HepG2 (cell line): ENCODE measurements at regions not wholly inside any gene's neighbourhood (a gene's known extent, or its start where the extent isn't known, plus 50 kb on each side); places are given as distances from the start of the nearest gene placed in this dataset.

Experiments used
- ATAC-seq: fragments of 200-7000 bp; cut with Tn5 transposase; 3 replicates; pipeline ENCODE4 v1.9.1; 2020; ENCODE audit warnings: mild to moderate bottlenecking, moderate library complexity
- BruUV-seq: library from RNA; stranded (reverse); fragments of 400-500 nt; replicated peaks from 2 replicates; lab custom pipeline; 2021; lab: Mats Ljungman, UMichigan
- CTCF ChIA-PET: fragments of 300-600 bp; formaldehyde crosslinking; extraction: SDS; loops from one replicate; lab custom pipeline; 2021; ENCODE audit warnings: low total read pairs, inconsistent platforms, low intra/inter-chr PET ratio; lab: Yijun Ruan, JAX
- POLR2A ChIA-PET: fragments of 350-600 bp; sonication (Branson Sonifier 250); formaldehyde crosslinking; loops from one replicate; lab custom pipeline; 2020; ENCODE audit warnings: antibody characterized with exemption, inconsistent platforms; lab: Yijun Ruan, JAX
- DNase-seq: peaks from one replicate; pipeline ENCODE4 v3.0.0-alpha.2; 2015; ENCODE audit warnings: low spot score
- FAIRE-seq: peaks from 3 replicates; lab custom pipeline; 2011; peaks lifted over from hg19 to GRCh38; lab: Jason Lieb, UNC
- H2AFZ ChIP-seq: one replicate; pipeline ENCODE4 v1.6.1; 2011; ENCODE audit warnings: low read length, inconsistent platforms
- H3K27ac ChIP-seq: fragments of 300-600 bp; 3 replicates; pipeline ENCODE4 v1.8.0; 2011; ENCODE audit warnings: mixed run types, mild to moderate bottlenecking, mixed read lengths, low read length, inconsistent platforms; ENCODE audit not compliant: insufficient read depth; ENCODE audit errors: extremely low read length
- H3K27me3 ChIP-seq, 2 experiments: fragments of 200-600 bp in 1 of 2; 2 replicates in 1 of 2; 3 replicates in 1 of 2; pipeline versions ENCODE4 v1.6.0 to v1.8.0; 2011; ENCODE audit warnings: low read length in 2 of 2, mild to moderate bottlenecking in 2 of 2, moderate library complexity in 2 of 2, inconsistent platforms in 1 of 2; ENCODE audit not compliant: insufficient read depth in 2 of 2, control insufficient read depth in 1 of 2
- H3K36me3 ChIP-seq, 2 experiments: fragments of 200-600 bp in 1 of 2; replicated peaks in 1 of 2; 2 replicates in 1 of 2; 3 replicates in 1 of 2; pipeline versions ENCODE4 v1.5.1 to v1.8.0; 2011; ENCODE audit warnings: low read length in 2 of 2, inconsistent platforms in 1 of 2; ENCODE audit not compliant: insufficient read depth in 2 of 2, control insufficient read depth in 1 of 2
- H3K4me1 ChIP-seq: 2 replicates; pipeline ENCODE4 v1.5.1; 2012; ENCODE audit warnings: low read length, inconsistent platforms; ENCODE audit not compliant: insufficient read depth
- H3K4me2 ChIP-seq: 2 replicates; pipeline ENCODE4 v1.6.0; 2011; ENCODE audit warnings: low read depth, low read length, inconsistent platforms
- H3K4me3 ChIP-seq, 3 experiments: fragments of 200-600 bp in 1 of 3; sonication (generic), shearing (Covaris generic) in 1 of 3; replicated peaks in 1 of 3; 2 replicates each; pipeline ENCODE4 v1.5.1; 2011 to 2016; ENCODE audit warnings: low read length in 3 of 3, inconsistent platforms in 2 of 3, low read depth in 2 of 3, mild to moderate bottlenecking in 2 of 3, control low read depth in 1 of 3, mixed read lengths in 1 of 3; ENCODE audit not compliant: insufficient read depth in 1 of 3
- H3K79me2 ChIP-seq: one replicate; pipeline ENCODE4 v1.6.1; 2011; ENCODE audit warnings: low read length, inconsistent platforms; ENCODE audit not compliant: insufficient read depth
- H3K9ac ChIP-seq: 2 replicates; pipeline ENCODE4 v1.6.0; 2011; ENCODE audit warnings: mild to moderate bottlenecking, low read depth, low read length, inconsistent platforms; ENCODE audit not compliant: insufficient read depth
- H3K9me3 ChIP-seq: 2 replicates; pipeline ENCODE4 v1.5.1; 2012; ENCODE audit warnings: mild to moderate bottlenecking, low read length
- H4K20me1 ChIP-seq: 2 replicates; pipeline ENCODE4 v1.6.0; 2011; ENCODE audit warnings: inconsistent platforms, mild to moderate bottlenecking, low read length, moderate library complexity; ENCODE audit not compliant: insufficient read depth
- AHR ChIP-seq: IDR thresholded peaks from 2 replicates; pipeline ENCODE4 v1.6.1; 2018; ENCODE audit warnings: missing genetic modification reagents, missing compliant biosample characterization
- ARNT2 ChIP-seq: sonication (generic); formaldehyde crosslinking; IDR thresholded peaks from 2 replicates; pipeline ENCODE4 v1.8.0; 2022; ENCODE audit warnings: mild to moderate bottlenecking, low read depth, missing genetic modification reagents, moderate library complexity
- HBP1 ChIP-seq: IDR thresholded peaks from 2 replicates; pipeline ENCODE4 v1.6.1; 2016; ENCODE audit warnings: low read depth, control low read depth
- MLXIP ChIP-seq: sonication (generic); formaldehyde crosslinking; IDR thresholded peaks from 2 replicates; pipeline ENCODE4 v1.9.0; 2021; ENCODE audit warnings: missing genetic modification reagents, borderline replicate concordance
- RBM39 ChIP-seq: fragments of 200-400 bp; formaldehyde crosslinking; IDR thresholded peaks from one replicate; pipeline ENCODE4 v1.6.1; 2018; ENCODE audit warnings: antibody characterized with exemption, mild to moderate bottlenecking, low read depth, low read length; ENCODE audit not compliant: poor library complexity, severe bottlenecking
- STAT6 ChIP-seq: sonication (generic); formaldehyde crosslinking; IDR thresholded peaks from 2 replicates; pipeline ENCODE4 v1.4.0; 2020; ENCODE audit warnings: missing genetic modification reagents, mild to moderate bottlenecking, borderline replicate concordance
- YY1 ChIP-seq: IDR thresholded peaks from 2 replicates; pipeline ENCODE4 v1.6.1; 2011; ENCODE audit warnings: low read length, low read depth, moderate library complexity, mild to moderate bottlenecking; ENCODE audit not compliant: insufficient read depth, insufficient replicate concordance
- ZNF136 ChIP-seq: sonication (generic); formaldehyde crosslinking; IDR thresholded peaks from 2 replicates; pipeline ENCODE4 v1.8.1; 2022; ENCODE audit warnings: low read depth, mild to moderate bottlenecking, moderate library complexity, missing genetic modification reagents
- ZNF503 ChIP-seq: sonication (generic); formaldehyde crosslinking; IDR thresholded peaks from 2 replicates; pipeline ENCODE4 v1.4.0; 2020; ENCODE audit warnings: missing genetic modification reagents
- ZNF740 ChIP-seq: sonication (generic); formaldehyde crosslinking; IDR thresholded peaks from 2 replicates; pipeline ENCODE4 v1.4.0; 2020; ENCODE audit warnings: missing genetic modification reagents
- ZNF878 ChIP-seq: sonication (generic); formaldehyde crosslinking; IDR thresholded peaks from 2 replicates; pipeline ENCODE4 v1.8.1; 2023; ENCODE audit warnings: mild to moderate bottlenecking, missing genetic modification reagents, moderate library complexity
- ZNF879 ChIP-seq: sonication (generic); formaldehyde crosslinking; IDR thresholded peaks from 2 replicates; pipeline ENCODE4 v1.8.1; 2023; ENCODE audit warnings: missing genetic modification reagents
- ZSCAN20 ChIP-seq: sonication (generic); formaldehyde crosslinking; IDR thresholded peaks from 2 replicates; pipeline ENCODE4 v1.4.0; 2020; ENCODE audit warnings: missing genetic modification reagents, mild to moderate bottlenecking, borderline replicate concordance
- WGBS: methylation state at CpG from one replicate; pipeline ENCODE4 v1.1.6; 2017; ENCODE audit warnings: low lambda C conversion rate; 5-methylcytosine and 5-hydroxymethylcytosine counted together
- in situ Hi-C: cut with HindIII; loops from 2 replicates; pipeline ENCODE4 v1.10.0; 2017; ENCODE audit warnings: low pct_unique_long_range_greater_than_20kb; ENCODE audit not compliant: extremely low pct_ligation_motif_present
- intact Hi-C: fragments of 100-400 bp; cut with micrococcal nuclease; formaldehyde crosslinking; loops from one replicate; pipeline ENCODE4 v1.10.0; 2022; ENCODE audit not compliant: unreplicated experiment

- no peak for FAIRE-seq
- intact Hi-C loops, result no loop called here
- CTCF ChIA-PET, result no interaction called here
- TF ChIP-seq ARNT2 (CRISPR knock-in tag) (no peak), STAT6 (CRISPR knock-in tag) (no peak), ZNF503 (CRISPR knock-in tag) (no peak), ZNF878 (CRISPR knock-in tag) (no peak), ZSCAN20 (CRISPR knock-in tag) (no peak), HBP1 (CRISPR knock-in tag) (no peak), RBM39 (no peak), ZNF740 (CRISPR knock-in tag) (no peak), AHR (CRISPR knock-in tag) (no peak), ZNF136 (CRISPR knock-in tag) (no peak), MLXIP (no peak), YY1 (no peak), ZNF879 (CRISPR knock-in tag) (no peak)
Observed at GRCh38 chr6:44508646-44509045, 121.1 kb downstream of the CDC5L start.

More at GRCh38 chr6:44508646-44509045, 121.1 kb downstream of the CDC5L start:
- no peak overlapping the region for H3K9ac ChIP-seq
- DNase-seq (no peak), ATAC-seq (no peak)
- no peaks in the 10 kb centered on the region for H3K36me3 ChIP-seq
- H3K27ac ChIP-seq, result no peak overlapping the region
- POLR2A ChIA-PET, result no interaction called here
- 0% methylated on average over 1 of the region's 1 CpG for WGBS
- H3K4me3 ChIP-seq, result no peak overlapping the region
- no peaks in the 10 kb centered on the region for H4K20me1 ChIP-seq
- H2AFZ ChIP-seq, result no peak overlapping the region
- no peaks in the 10 kb centered on the region for H3K9me3 ChIP-seq
- H3K4me2 ChIP-seq, result no peak overlapping the region
- no peaks in the 10 kb centered on the region for H3K79me2 ChIP-seq
- peaks cover 0 to 8% of the 10 kb centered on the region in 2 experiments; a peak in 2 of 5 replicates for H3K27me3 ChIP-seq
- no peaks in the 10 kb centered on the region for H3K4me1 ChIP-seq
- BruUV-seq, result no TSS peak
- in situ Hi-C loops, result no loop called here
